Nephron progenitor cell (in vitro differentiated cells): ENCODE measurements at regions not wholly inside any gene's neighbourhood (a gene's known extent, or its start where the extent isn't known, plus 50 kb on each side); places are given as distances from the start of the nearest gene placed in this dataset.

Experiments used
- DNase-seq: peaks from one replicate; pipeline ENCODE4 v3.0.0; 2021
- H3K27ac Mint-ChIP-seq: 2 replicates; pipeline ENCODE4 v1.8.0; 2021; ENCODE audit warnings: mild to moderate bottlenecking, moderate library complexity, mixed read lengths
- H3K27me3 Mint-ChIP-seq: 2 replicates; pipeline ENCODE4 v1.8.0; 2021; ENCODE audit warnings: mild to moderate bottlenecking, low read depth, mixed read lengths; ENCODE audit not compliant: poor library complexity
- H3K36me3 Mint-ChIP-seq: 2 replicates; pipeline ENCODE4 v1.8.0; 2021; ENCODE audit warnings: low read depth, mixed read lengths
- H3K4me1 Mint-ChIP-seq: 2 replicates; pipeline ENCODE4 v1.8.0; 2021; ENCODE audit warnings: mixed read lengths
- H3K4me3 Mint-ChIP-seq: 2 replicates; pipeline ENCODE4 v1.8.0; 2021; ENCODE audit warnings: mild to moderate bottlenecking, moderate library complexity, mixed read lengths
- H3K9me3 Mint-ChIP-seq: 2 replicates; pipeline ENCODE4 v1.8.0; 2021; ENCODE audit warnings: mild to moderate bottlenecking, moderate library complexity, mixed read lengths
- TF ChIP-seq, protein P1 (sequence below): fragments of 200-600 bp; sonication (generic); IDR thresholded peaks from 2 replicates; pipeline ENCODE4 v1.5.0; 2021; ENCODE audit warnings: antibody characterized with exemption

DNA sequence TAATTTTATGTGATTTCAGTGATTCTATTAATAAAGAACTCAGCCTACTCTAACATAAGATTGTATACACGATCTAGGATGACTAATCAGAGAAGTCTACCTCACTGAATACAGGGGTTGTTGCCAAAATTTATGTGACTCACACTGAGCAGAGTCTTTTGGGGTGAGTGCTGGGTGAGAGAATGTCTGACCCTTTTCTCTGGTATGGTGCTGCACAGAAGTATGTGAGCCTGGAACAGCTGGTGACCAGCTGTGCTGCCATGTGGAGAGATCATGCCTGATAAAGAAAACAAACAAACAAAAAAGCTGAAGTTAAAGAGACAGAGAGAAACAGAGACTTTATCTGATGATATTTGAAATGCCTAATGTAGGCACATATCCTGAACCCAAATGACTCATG is 618.1 kb upstream of the GRIA3 start:
- no peaks in the 10 kb centered on the region for H3K36me3 Mint-ChIP-seq
- no peak overlapping the region for H3K27ac Mint-ChIP-seq
- TF ChIP-seq, protein P1, sequence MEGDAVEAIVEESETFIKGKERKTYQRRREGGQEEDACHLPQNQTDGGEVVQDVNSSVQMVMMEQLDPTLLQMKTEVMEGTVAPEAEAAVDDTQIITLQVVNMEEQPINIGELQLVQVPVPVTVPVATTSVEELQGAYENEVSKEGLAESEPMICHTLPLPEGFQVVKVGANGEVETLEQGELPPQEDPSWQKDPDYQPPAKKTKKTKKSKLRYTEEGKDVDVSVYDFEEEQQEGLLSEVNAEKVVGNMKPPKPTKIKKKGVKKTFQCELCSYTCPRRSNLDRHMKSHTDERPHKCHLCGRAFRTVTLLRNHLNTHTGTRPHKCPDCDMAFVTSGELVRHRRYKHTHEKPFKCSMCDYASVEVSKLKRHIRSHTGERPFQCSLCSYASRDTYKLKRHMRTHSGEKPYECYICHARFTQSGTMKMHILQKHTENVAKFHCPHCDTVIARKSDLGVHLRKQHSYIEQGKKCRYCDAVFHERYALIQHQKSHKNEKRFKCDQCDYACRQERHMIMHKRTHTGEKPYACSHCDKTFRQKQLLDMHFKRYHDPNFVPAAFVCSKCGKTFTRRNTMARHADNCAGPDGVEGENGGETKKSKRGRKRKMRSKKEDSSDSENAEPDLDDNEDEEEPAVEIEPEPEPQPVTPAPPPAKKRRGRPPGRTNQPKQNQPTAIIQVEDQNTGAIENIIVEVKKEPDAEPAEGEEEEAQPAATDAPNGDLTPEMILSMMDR = no peak
- DNase-seq = no peak
- no peaks in the 10 kb centered on the region for H3K4me1 Mint-ChIP-seq
- no peaks in the 10 kb centered on the region for H3K27me3 Mint-ChIP-seq
- H3K9me3 Mint-ChIP-seq = peaks cover 44% of the 10 kb centered on the region
- no peak overlapping the region for H3K4me3 Mint-ChIP-seq

DNA sequence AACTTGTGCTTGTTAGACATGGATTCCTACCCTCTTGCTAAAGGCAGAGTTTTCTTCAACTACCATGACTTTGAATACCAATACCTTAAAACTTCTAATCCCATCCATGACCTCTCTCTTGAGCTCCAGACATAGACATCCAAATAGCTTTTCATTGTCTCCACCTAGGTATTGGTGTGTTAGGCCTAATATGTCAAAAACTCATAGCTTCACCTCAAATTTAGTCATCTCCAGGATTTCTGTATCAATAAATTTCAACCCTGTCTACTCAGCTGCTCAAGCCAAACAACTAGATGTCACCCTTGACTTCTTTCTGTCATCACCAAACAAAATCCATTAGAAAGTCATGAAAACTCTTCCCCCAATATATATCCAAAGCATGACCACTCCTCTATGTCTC is 617.7 kb upstream of the GRIA3 start:
- H3K4me3 Mint-ChIP-seq = no peak overlapping the region
- H3K36me3 Mint-ChIP-seq = no peaks in the 10 kb centered on the region
- TF ChIP-seq, protein P1 = no peak
- no peaks in the 10 kb centered on the region for H3K27me3 Mint-ChIP-seq
- peaks cover 42% of the 10 kb centered on the region for H3K9me3 Mint-ChIP-seq
- H3K4me1 Mint-ChIP-seq = no peaks in the 10 kb centered on the region
- DNase-seq = no peak
- no peak overlapping the region for H3K27ac Mint-ChIP-seq

DNA sequence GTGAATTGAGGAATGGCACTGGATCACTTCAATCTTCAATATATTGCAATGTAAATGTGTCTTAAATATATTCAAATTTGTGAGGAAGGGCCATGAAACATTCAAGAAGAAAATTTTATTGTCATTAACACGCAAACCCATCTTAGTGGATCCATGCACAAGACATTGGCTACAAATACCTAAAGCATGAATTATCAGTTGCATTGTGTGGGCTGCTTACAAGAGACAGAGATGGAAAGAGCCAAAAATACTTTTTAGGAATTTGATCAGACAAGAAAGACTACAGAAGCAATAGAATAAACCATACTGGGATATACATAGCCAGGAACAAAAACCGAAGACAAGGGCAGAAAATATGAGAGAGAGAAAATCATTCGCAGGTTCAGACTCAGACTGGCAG is 616.2 kb upstream of the GRIA3 start:
- Mint-ChIP-seq H3K4me3 (no peak overlapping the region), H3K9me3 (peaks cover 46% of the 10 kb centered on the region), H3K27me3 (no peaks in the 10 kb centered on the region), H3K27ac (no peak overlapping the region), H3K36me3 (no peaks in the 10 kb centered on the region), H3K4me1 (no peaks in the 10 kb centered on the region)
- no peak for DNase-seq
- TF ChIP-seq, protein P1 = no peak

DNA sequence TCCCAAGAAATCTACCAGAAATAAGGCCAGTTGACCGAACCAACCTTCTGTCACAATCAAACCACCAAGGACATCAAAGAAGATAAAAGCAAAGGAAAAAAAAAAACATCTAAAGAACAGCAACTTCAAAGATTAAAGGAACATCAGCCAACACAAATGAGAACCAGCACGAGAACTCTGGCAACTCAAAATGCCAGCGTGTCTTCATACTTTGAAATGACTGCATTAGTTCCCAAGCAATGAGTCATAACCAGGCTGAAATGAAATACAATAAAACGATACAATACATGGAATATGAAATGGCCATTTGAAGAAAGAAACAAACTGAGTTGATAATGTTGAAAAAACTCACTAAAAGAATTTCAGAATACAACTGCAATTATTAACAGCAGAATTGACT is 611.6 kb upstream of the GRIA3 start:
- no peaks in the 10 kb centered on the region for H3K4me1 Mint-ChIP-seq
- no peak for DNase-seq
- TF ChIP-seq, protein P1 = no peak
- H3K4me3 Mint-ChIP-seq = no peak overlapping the region
- no peaks in the 10 kb centered on the region for H3K36me3 Mint-ChIP-seq
- no peak overlapping the region for H3K27ac Mint-ChIP-seq
- no peaks in the 10 kb centered on the region for H3K27me3 Mint-ChIP-seq
- H3K9me3 Mint-ChIP-seq = peaks cover 57% of the 10 kb centered on the region

DNA sequence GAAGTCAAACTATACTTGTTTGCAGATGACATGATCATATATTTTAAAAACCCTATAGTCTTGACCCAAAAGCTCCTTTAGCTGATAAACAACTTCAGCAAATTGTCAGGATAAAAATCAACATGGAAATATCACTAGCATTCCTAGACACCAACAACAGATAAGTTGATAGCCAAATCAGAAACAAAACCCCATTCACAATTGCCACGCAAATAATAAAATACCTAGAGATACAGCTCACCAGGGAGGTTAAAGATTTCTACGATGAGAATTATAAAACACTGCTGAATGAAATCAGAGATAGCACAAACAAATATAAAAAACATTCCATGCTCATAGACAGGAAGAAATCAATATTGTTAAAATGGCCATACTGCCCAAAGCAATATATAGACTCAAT is 605.0 kb upstream of the GRIA3 start:
- peaks cover 50% of the 10 kb centered on the region for H3K9me3 Mint-ChIP-seq
- peaks cover 12% of the 10 kb centered on the region for H3K4me1 Mint-ChIP-seq
- no peaks in the 10 kb centered on the region for H3K27me3 Mint-ChIP-seq
- H3K27ac Mint-ChIP-seq = no peak overlapping the region
- H3K36me3 Mint-ChIP-seq = no peaks in the 10 kb centered on the region
- no peak for DNase-seq
- no peak overlapping the region for H3K4me3 Mint-ChIP-seq
- TF ChIP-seq, protein P1 = no peak

DNA sequence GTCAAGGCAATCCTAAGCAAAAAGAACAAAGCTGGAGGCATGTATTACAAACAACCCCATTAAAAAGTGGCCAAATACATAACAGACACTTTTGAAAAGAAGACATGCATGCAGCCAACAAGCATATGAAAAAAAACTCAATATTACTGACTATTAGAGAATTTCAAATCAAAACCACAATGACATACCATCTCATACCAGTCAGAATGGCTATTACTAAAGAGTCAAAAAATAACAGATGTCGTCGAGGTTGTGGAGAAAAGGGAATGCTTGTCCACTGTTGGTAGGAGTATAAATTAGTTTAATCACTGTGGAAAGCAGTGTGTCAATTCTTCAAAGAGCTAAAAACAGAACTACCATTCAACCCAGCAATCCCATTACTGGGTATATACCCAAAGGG is 604.6 kb upstream of the GRIA3 start:
- DNase-seq = no peak
- no peak overlapping the region for H3K27ac Mint-ChIP-seq

More for the DNA sequence above, 604.6 kb upstream of the GRIA3 start:
- Mint-ChIP-seq H3K9me3 (peaks cover 51% of the 10 kb centered on the region), H3K4me1 (peaks cover 16% of the 10 kb centered on the region), H3K27me3 (no peaks in the 10 kb centered on the region), H3K4me3 (no peak overlapping the region), H3K36me3 (no peaks in the 10 kb centered on the region)
- TF ChIP-seq, protein P1 = no peak
